ENCODE measurements at regions not wholly inside any gene's neighbourhood (a gene's known extent, or its start where the extent isn't known, plus 50 kb on each side); places are given as distances from the start of the nearest gene placed in this dataset.

DNA sequence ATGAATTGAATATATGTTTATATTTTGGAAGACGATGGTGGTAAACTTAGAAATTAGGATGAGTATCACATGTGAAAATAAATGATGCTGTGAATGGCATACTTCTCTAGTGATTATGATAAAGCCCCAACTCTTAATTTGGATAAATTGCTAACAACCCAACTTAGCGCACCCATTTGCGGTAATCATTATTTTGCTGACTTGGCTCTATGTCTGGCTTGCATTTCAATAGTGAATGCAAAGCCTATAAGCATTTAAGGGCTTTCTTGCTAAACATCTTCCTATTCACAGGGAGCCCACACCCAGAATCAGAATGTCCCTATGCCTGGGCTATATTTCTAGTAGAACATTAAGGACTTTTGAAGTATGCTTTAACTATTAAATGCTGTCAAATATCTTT is 910.7 kb upstream of the FANCL start:
- TF ChIP-seq POLR2A (IDR thresholded peaks at IDR 0.05; ENCODE audit: control extremely low read depth in 1 of 2, low read depth in 2 of 2, low read length in 2 of 2) (no peak), CEBPB (IDR thresholded peaks at IDR 0.05; ENCODE audit: low read depth, low read length) (no peak), RFX5 (IDR thresholded peaks at IDR 0.05; ENCODE audit: borderline replicate concordance, low read depth, low read length) (no peak), CBX5 (IDR thresholded peaks at IDR 0.05; ENCODE audit: low read depth, low read length) (no peak)
- TF ChIP-seq, protein P1, sequence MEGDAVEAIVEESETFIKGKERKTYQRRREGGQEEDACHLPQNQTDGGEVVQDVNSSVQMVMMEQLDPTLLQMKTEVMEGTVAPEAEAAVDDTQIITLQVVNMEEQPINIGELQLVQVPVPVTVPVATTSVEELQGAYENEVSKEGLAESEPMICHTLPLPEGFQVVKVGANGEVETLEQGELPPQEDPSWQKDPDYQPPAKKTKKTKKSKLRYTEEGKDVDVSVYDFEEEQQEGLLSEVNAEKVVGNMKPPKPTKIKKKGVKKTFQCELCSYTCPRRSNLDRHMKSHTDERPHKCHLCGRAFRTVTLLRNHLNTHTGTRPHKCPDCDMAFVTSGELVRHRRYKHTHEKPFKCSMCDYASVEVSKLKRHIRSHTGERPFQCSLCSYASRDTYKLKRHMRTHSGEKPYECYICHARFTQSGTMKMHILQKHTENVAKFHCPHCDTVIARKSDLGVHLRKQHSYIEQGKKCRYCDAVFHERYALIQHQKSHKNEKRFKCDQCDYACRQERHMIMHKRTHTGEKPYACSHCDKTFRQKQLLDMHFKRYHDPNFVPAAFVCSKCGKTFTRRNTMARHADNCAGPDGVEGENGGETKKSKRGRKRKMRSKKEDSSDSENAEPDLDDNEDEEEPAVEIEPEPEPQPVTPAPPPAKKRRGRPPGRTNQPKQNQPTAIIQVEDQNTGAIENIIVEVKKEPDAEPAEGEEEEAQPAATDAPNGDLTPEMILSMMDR (IDR thresholded peaks at IDR 0.05; ENCODE audit: control extremely low read depth in 1 of 3, insufficient read depth in 1 of 3, low read depth in 1 of 3, low read length in 3 of 3) = no peak
